ENCODE measurements at regions not wholly inside any gene's neighbourhood (a gene's known extent, or its start where the extent isn't known, plus 50 kb on each side); places are given as distances from the start of the nearest gene placed in this dataset.

GRCh38 chr10:131689954-131690757 lies 210.7 kb upstream of the PPP2R2D start:
- POLR2A ChIA-PET, result no interaction called here
- H3K27me3 ChIP-seq (ENCODE audit: control insufficient read depth in 2 of 2, insufficient read depth in 2 of 2, low read length in 2 of 2), result no peaks in the 10 kb centered on the region
- H3K9ac ChIP-seq (replicated peaks; ENCODE audit: extremely low read depth, insufficient read depth, low read length), result no peak overlapping the region
- H3K4me2 ChIP-seq (ENCODE audit: insufficient read depth, low read length), result no peak overlapping the region
- no peak for DNase-seq (ENCODE audit: low read depth, low spot score)
- H3K27ac ChIP-seq (ENCODE audit: insufficient read depth, low read depth, low read length), result no peak overlapping the region
- H3K79me2 ChIP-seq (ENCODE audit: control insufficient read depth, insufficient read depth, low read length), result no peaks in the 10 kb centered on the region
- H4K20me1 ChIP-seq (replicated peaks; ENCODE audit: control insufficient read depth, extremely low read depth, insufficient read depth, low read length), result no peaks in the 10 kb centered on the region
- no peaks in the 10 kb centered on the region for H3K9me1 ChIP-seq (replicated peaks; ENCODE audit: control insufficient read depth, extremely low read depth, insufficient read depth, low read length)
- H3K9me3 ChIP-seq (replicated peaks; ENCODE audit: control insufficient read depth, insufficient read depth, low read length), result peaks cover 9% of the 10 kb centered on the region
- dilution Hi-C loops (cut with MboI; ENCODE audit: extremely low pct_ligation_motif_present, low sequenced_read_pairs), result no loop called here
- intact Hi-C loops (cut with micrococcal nuclease), result no loop called here
- TF ChIP-seq, protein P1, sequence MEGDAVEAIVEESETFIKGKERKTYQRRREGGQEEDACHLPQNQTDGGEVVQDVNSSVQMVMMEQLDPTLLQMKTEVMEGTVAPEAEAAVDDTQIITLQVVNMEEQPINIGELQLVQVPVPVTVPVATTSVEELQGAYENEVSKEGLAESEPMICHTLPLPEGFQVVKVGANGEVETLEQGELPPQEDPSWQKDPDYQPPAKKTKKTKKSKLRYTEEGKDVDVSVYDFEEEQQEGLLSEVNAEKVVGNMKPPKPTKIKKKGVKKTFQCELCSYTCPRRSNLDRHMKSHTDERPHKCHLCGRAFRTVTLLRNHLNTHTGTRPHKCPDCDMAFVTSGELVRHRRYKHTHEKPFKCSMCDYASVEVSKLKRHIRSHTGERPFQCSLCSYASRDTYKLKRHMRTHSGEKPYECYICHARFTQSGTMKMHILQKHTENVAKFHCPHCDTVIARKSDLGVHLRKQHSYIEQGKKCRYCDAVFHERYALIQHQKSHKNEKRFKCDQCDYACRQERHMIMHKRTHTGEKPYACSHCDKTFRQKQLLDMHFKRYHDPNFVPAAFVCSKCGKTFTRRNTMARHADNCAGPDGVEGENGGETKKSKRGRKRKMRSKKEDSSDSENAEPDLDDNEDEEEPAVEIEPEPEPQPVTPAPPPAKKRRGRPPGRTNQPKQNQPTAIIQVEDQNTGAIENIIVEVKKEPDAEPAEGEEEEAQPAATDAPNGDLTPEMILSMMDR (IDR thresholded peaks at IDR 0.05; ENCODE audit: extremely low read depth in 1 of 2, insufficient read depth in 1 of 2, low read depth in 1 of 2, low read length in 2 of 2), result no peak
- CTCF ChIA-PET, result no interaction called here
- H3K36me3 ChIP-seq (ENCODE audit: control insufficient read depth in 2 of 2, extremely low read depth in 1 of 2, insufficient read depth in 2 of 2, low read length in 2 of 2), result no peaks in the 10 kb centered on the region
- no TSS peak for BruUV-seq (replicated peaks)
- no peak overlapping the region for H3K4me3 ChIP-seq (replicated peaks in 1 of 3; ENCODE audit: insufficient read depth in 1 of 3, low read depth in 1 of 3, low read length in 3 of 3)
- no peak overlapping the region for H2AFZ ChIP-seq (ENCODE audit: low read depth, low read length)
- FAIRE-seq, result no peak
- no peaks in the 10 kb centered on the region for H3K4me1 ChIP-seq (ENCODE audit: control insufficient read depth, extremely low read depth, insufficient read depth, low read length)

GRCh38 chr10:131690805-131691239 lies 210.0 kb upstream of the PPP2R2D start:
- no peak for FAIRE-seq
- ChIA-PET CTCF (no interaction called here), POLR2A (no interaction called here)
- Histone ChIP-seq H3K27me3 (ENCODE audit: control insufficient read depth in 2 of 2, insufficient read depth in 2 of 2, low read length in 2 of 2) (no peaks in the 10 kb centered on the region), H3K4me1 (ENCODE audit: control insufficient read depth, extremely low read depth, insufficient read depth, low read length) (no peaks in the 10 kb centered on the region), H3K36me3 (ENCODE audit: control insufficient read depth in 2 of 2, extremely low read depth in 1 of 2, insufficient read depth in 2 of 2, low read length in 2 of 2) (no peaks in the 10 kb centered on the region), H2AFZ (ENCODE audit: low read depth, low read length) (no peak overlapping the region), H3K9me3 (replicated peaks; ENCODE audit: control insufficient read depth, insufficient read depth, low read length) (peaks cover 5% of the 10 kb centered on the region), H3K4me3 (replicated peaks in 1 of 3; ENCODE audit: insufficient read depth in 1 of 3, low read depth in 1 of 3, low read length in 3 of 3) (no peak overlapping the region), H3K9ac (replicated peaks; ENCODE audit: extremely low read depth, insufficient read depth, low read length) (no peak overlapping the region), H3K27ac (ENCODE audit: insufficient read depth, low read depth, low read length) (no peak overlapping the region), H3K79me2 (ENCODE audit: control insufficient read depth, insufficient read depth, low read length) (no peaks in the 10 kb centered on the region), H3K4me2 (ENCODE audit: insufficient read depth, low read length) (no peak overlapping the region), H4K20me1 (replicated peaks; ENCODE audit: control insufficient read depth, extremely low read depth, insufficient read depth, low read length) (no peaks in the 10 kb centered on the region), H3K9me1 (replicated peaks; ENCODE audit: control insufficient read depth, extremely low read depth, insufficient read depth, low read length) (no peaks in the 10 kb centered on the region)
- dilution Hi-C loops (cut with MboI; ENCODE audit: extremely low pct_ligation_motif_present, low sequenced_read_pairs), result no loop called here
- TF ChIP-seq POLR2AphosphoS5 (IDR thresholded peaks at IDR 0.05; ENCODE audit: insufficient read depth, low read depth, low read length) (no peak), GATA2 (IDR thresholded peaks at IDR 0.05; ENCODE audit: insufficient read depth, insufficient read length, low read depth, low read length) (no peak), FOS (IDR thresholded peaks at IDR 0.05; ENCODE audit: borderline replicate concordance, insufficient read depth, low read length) (no peak), POLR2A (IDR thresholded peaks at IDR 0.05; ENCODE audit: low read depth, low read length) (no peak), EZH2 (IDR thresholded peaks at IDR 0.05; ENCODE audit: borderline replicate concordance, low read depth, low read length, severe bottlenecking) (no peak), MYC (IDR thresholded peaks at IDR 0.05; ENCODE audit: low read depth, low read length) (no peak), JUN (IDR thresholded peaks at IDR 0.05; ENCODE audit: borderline replicate concordance, insufficient read depth, insufficient read length, low read depth) (no peak)
- TF ChIP-seq, protein P1 (IDR thresholded peaks at IDR 0.05; ENCODE audit: extremely low read depth in 1 of 2, insufficient read depth in 1 of 2, low read depth in 1 of 2, low read length in 2 of 2), result no peak
- TF ChIP-seq, protein P2, sequence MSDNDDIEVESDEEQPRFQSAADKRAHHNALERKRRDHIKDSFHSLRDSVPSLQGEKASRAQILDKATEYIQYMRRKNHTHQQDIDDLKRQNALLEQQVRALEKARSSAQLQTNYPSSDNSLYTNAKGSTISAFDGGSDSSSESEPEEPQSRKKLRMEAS (IDR thresholded peaks at IDR 0.05; ENCODE audit: insufficient read depth, insufficient read length), result no peak
- BruUV-seq (replicated peaks), result no TSS peak
- DNase-seq (ENCODE audit: low read depth, low spot score), result no peak
- intact Hi-C loops (cut with micrococcal nuclease), result no loop called here
